ENCODE measurements at regions not wholly inside any gene's neighbourhood (a gene's known extent, or its start where the extent isn't known, plus 50 kb on each side); places are given as distances from the start of the nearest gene placed in this dataset.

DNA sequence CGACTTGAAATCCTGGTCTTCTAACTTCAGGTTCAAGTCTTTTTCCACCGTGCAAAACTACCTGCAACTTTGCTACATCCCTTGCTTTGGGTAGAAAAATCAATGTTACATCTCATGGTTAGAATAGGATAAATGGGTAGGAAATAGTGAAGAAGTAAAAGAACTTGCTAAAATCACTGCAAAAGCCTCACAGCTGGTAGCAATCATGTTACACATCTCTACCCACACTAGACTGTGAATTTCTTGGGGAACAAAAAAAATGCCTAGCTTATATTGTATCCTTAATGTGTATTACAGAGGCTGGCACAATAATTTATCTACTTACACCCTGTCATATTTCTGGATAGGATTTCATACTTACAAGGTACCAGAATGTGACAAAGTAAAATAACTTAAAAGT is 133.8 kb downstream of the FAM181B start:
- CTCF ChIA-PET, result no interaction called here
- Mint-ChIP-seq H3K4me3 (no peak overlapping the region), H3K9me3 (no peaks in the 10 kb centered on the region)

DNA sequence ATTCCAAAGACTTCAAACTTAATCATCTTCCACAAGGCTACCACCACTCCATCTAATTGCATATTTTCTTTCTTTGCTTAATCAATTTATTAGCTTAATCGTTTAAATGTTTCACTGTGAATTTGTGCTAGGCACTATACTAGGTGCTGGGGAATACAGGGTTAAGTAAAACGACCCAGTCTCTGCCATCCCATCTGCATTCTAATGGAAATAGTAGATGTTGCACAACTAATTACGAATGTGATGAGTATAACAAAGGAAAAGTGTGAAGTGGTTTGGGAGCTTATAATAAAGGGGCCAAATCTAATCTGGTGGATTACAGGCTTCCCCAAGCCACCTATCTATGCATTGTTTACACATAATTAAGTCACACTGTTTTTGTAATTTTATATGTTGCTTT is 147.1 kb downstream of the FAM181B start:
- intact Hi-C loops (cut with micrococcal nuclease), result no loop called here
- Mint-ChIP-seq H3K36me3 (ENCODE audit: low read depth) (no peaks in the 10 kb centered on the region), H3K4me3 (no peak overlapping the region), H3K27me3 (ENCODE audit: low read depth) (no peaks in the 10 kb centered on the region), H3K4me1 (ENCODE audit: low read depth) (no peaks in the 10 kb centered on the region), H3K9me3 (peaks cover 1% of the 10 kb centered on the region), H3K27ac (no peak overlapping the region)
- DNase-seq, result no peak
- CTCF ChIA-PET, result no interaction called here

More for the DNA sequence above, 133.8 kb downstream of the FAM181B start:
- Mint-ChIP-seq H3K4me1 (ENCODE audit: low read depth) (no peaks in the 10 kb centered on the region), H3K27me3 (ENCODE audit: low read depth) (peaks cover 3% of the 10 kb centered on the region), H3K36me3 (ENCODE audit: low read depth) (no peaks in the 10 kb centered on the region), H3K27ac (no peak overlapping the region)
- intact Hi-C loops (cut with micrococcal nuclease), result no loop called here
- no peak for DNase-seq

DNA sequence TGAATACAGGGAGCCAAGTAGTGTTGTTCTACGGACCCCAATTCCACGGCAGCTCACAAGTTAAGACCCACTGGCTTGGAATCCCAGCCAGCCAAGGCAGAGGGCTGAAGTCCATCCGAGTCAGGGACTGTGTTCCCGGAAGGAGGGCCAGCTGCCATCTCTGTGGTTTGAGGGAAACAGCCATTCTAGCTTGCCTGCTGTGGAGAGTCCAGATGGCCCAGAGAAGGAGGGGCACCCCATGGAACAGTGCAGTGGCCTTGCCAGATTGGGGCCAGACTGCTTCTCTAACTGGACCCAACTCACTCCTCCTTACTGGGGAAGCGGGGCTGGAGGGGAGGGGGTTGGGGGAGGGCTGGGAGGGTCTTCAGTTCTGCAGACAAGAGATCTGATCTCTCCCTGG is 156.4 kb downstream of the FAM181B start:
- no peaks in the 10 kb centered on the region for H3K9me3 Mint-ChIP-seq
- intact Hi-C loops (cut with micrococcal nuclease), result no loop called here
- H3K4me3 Mint-ChIP-seq, result no peak overlapping the region
- no peak overlapping the region for H3K27ac Mint-ChIP-seq
- no peaks in the 10 kb centered on the region for H3K36me3 Mint-ChIP-seq (ENCODE audit: low read depth)
- DNase-seq, result no peak
- CTCF ChIA-PET, result no interaction called here
- no peaks in the 10 kb centered on the region for H3K4me1 Mint-ChIP-seq (ENCODE audit: low read depth)
- H3K27me3 Mint-ChIP-seq (ENCODE audit: low read depth), result peaks cover 4% of the 10 kb centered on the region

DNA sequence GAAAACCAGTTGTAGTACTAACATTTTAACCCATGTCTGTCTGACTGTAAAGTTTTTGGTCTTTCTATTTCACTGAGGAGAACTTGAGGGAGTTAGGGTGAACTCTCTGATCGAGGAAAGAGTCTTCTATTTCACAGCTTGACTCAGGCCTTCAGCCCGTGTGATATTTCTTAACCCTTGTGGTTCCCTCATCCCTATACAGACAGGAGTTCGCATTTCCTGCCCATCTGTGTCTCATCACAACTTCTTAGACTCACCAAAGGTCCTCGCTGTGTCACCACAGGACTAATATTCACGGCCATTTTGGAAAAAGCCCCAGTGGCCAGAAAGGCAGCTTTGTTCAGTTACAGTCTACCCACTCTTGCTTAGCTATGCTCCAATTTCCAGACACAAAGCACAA is 172.8 kb downstream of the FAM181B start:
- intact Hi-C loops (cut with micrococcal nuclease), result no loop called here
- Mint-ChIP-seq H3K27me3 (ENCODE audit: low read depth) (no peaks in the 10 kb centered on the region), H3K27ac (no peak overlapping the region), H3K4me3 (no peak overlapping the region), H3K9me3 (no peaks in the 10 kb centered on the region), H3K4me1 (ENCODE audit: low read depth) (no peaks in the 10 kb centered on the region), H3K36me3 (ENCODE audit: low read depth) (no peaks in the 10 kb centered on the region)
- CTCF ChIA-PET, result no interaction called here
- DNase-seq, result no peak

DNA sequence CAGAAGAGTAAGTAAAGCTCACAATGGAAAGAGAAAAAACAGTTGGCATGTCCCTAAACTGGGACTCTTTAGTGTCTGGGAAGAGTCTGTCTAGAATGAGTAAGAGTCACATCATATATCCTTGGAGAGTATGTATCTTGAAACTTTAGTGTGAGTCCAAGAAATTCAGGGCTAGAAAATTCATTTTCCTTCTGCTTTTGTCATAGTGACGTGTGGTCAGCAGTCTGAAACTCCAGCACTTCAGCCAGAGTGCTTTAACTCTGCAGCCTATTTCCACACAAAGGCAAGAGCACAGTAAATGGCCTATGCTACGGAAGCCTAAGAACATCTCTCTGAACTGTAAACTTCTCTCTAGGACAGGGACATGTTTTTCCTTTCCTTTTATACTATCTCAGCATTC is 174.1 kb downstream of the FAM181B start:
- Mint-ChIP-seq H3K36me3 (ENCODE audit: low read depth) (no peaks in the 10 kb centered on the region), H3K9me3 (no peaks in the 10 kb centered on the region), H3K4me1 (ENCODE audit: low read depth) (no peaks in the 10 kb centered on the region), H3K27me3 (ENCODE audit: low read depth) (no peaks in the 10 kb centered on the region), H3K27ac (no peak overlapping the region), H3K4me3 (no peak overlapping the region)
- intact Hi-C loops (cut with micrococcal nuclease), result no loop called here
- no peak for DNase-seq
- CTCF ChIA-PET, result no interaction called here

DNA sequence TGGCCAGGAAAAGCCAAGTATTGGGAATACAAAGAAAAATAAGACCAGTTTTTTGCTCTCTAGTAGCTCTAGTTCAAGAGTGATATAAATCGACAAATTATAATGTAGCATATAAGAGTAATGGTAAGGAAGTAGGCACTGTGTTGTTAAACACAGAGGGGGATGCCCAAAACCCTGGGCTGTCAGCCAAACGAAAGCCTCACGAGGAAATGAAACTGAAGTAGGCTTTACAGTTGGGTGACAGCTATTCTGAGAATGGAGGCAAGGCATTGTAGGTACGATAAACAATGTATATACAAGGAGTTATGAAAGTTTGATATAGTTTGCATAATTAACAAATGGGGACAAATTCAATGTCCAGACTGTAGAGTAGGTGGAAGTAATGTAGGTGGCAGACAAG is 176.4 kb downstream of the FAM181B start:
- no peak overlapping the region for H3K27ac Mint-ChIP-seq
- CTCF ChIA-PET, result no interaction called here
- H3K27me3 Mint-ChIP-seq (ENCODE audit: low read depth), result no peaks in the 10 kb centered on the region
- H3K4me3 Mint-ChIP-seq, result no peak overlapping the region
- intact Hi-C loops (cut with micrococcal nuclease), result no loop called here
- peak; percentile 5 for DNase-seq
- no peaks in the 10 kb centered on the region for H3K36me3 Mint-ChIP-seq (ENCODE audit: low read depth)
- H3K9me3 Mint-ChIP-seq, result no peaks in the 10 kb centered on the region
- no peaks in the 10 kb centered on the region for H3K4me1 Mint-ChIP-seq (ENCODE audit: low read depth)

DNA sequence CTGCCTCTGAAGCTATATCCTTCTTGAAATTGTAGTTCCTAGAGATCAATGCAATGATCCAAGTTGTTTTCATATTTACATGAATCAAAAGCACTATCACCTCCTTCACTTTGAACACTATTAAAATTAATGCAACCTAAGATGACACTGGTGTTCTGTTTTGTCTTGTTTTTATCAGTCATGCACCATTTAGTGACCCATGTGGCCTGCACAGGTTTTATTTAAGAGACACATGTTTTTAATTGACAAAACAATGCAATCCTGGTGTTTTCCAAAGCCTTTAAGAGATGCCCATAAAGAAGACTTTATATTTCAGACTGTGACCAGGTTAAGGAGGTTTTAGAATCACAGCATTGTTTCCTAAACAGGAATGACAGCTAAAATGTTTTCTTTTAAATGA is 177.5 kb downstream of the FAM181B start:
- CTCF ChIA-PET, result no interaction called here
- Mint-ChIP-seq H3K36me3 (ENCODE audit: low read depth) (no peaks in the 10 kb centered on the region), H3K27me3 (ENCODE audit: low read depth) (no peaks in the 10 kb centered on the region), H3K27ac (no peak overlapping the region), H3K4me1 (ENCODE audit: low read depth) (no peaks in the 10 kb centered on the region), H3K4me3 (no peak overlapping the region), H3K9me3 (no peaks in the 10 kb centered on the region)
- intact Hi-C loops (cut with micrococcal nuclease), result no loop called here
- no peak for DNase-seq

DNA sequence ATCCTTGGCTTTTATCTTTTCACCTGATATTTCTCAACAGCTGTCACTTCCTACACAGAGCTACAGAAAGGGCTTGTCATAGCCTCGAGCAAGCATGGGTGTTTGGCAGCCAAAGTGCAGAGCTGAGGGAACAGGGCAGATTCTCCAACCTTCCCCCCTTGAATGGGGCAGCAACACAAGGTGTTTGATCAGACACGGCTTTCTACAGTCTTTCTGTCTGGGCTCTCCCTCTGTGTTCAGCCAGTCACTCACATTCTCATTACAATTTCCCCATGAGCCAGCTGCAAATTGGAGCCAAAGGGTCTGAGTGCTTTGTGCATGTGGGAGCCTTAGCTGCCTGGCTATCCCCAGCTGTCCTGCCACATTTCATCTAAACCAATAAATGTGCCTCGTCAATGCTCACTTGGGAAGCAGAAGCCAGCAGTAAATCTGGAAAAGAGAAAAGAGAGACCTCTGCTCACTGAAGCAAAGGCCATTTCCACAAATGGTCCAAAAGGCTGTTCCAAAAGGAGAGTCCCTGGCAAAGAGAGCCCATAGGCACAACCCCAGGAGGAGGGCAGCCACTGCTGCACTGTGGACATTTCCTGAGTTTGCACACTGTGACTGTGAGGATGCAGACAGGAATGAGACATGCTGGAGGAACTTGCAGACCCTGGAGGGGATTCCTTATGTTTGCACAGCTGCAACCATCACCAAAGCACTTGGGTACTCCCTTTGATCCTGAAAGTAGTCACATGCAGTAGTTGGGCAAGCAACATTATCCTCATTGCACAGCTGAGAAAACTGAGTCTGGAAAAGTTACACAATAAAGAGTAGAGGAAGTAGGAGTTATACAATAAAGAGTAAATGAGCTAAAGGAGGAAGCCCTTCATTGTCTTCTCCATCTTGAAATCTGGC is 186.8 kb downstream of the FAM181B start:
- H3K27ac Mint-ChIP-seq, result no peak overlapping the region
- no peak overlapping the region for H3K4me3 Mint-ChIP-seq
- CTCF ChIA-PET, result no interaction called here
- DNase-seq, result no peak
- H3K9me3 Mint-ChIP-seq, result no peaks in the 10 kb centered on the region
- H3K4me1 Mint-ChIP-seq (ENCODE audit: low read depth), result no peaks in the 10 kb centered on the region
- intact Hi-C loops (cut with micrococcal nuclease), result no loop called here
- H3K36me3 Mint-ChIP-seq (ENCODE audit: low read depth), result no peaks in the 10 kb centered on the region
- H3K27me3 Mint-ChIP-seq (ENCODE audit: low read depth), result no peaks in the 10 kb centered on the region

DNA sequence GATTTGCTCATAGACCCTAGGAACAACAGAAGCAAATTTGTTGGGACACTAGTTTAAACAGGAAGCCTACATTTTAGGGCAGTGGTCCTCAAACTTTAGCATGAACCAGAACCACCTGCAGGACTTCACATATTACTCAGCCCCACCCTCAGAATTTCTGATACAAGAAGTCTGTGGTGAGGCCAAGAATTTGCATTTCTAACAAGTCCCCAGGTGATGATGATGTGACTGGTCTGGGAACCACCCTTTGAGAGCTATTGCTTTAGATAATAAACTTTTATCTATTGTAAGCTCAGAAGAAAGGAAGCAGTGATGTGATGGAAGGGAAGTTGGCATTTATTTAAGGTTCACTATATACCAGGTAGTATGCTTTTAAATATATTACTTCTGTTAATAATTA is 194.0 kb downstream of the FAM181B start:
- CTCF ChIA-PET, result no interaction called here
- H3K9me3 Mint-ChIP-seq, result no peaks in the 10 kb centered on the region
- H3K27me3 Mint-ChIP-seq (ENCODE audit: low read depth), result no peaks in the 10 kb centered on the region
- DNase-seq, result no peak
- no peaks in the 10 kb centered on the region for H3K4me1 Mint-ChIP-seq (ENCODE audit: low read depth)
- no peak overlapping the region for H3K4me3 Mint-ChIP-seq
- H3K27ac Mint-ChIP-seq, result no peak overlapping the region
- intact Hi-C loops (cut with micrococcal nuclease), result no loop called here
- H3K36me3 Mint-ChIP-seq (ENCODE audit: low read depth), result no peaks in the 10 kb centered on the region

DNA sequence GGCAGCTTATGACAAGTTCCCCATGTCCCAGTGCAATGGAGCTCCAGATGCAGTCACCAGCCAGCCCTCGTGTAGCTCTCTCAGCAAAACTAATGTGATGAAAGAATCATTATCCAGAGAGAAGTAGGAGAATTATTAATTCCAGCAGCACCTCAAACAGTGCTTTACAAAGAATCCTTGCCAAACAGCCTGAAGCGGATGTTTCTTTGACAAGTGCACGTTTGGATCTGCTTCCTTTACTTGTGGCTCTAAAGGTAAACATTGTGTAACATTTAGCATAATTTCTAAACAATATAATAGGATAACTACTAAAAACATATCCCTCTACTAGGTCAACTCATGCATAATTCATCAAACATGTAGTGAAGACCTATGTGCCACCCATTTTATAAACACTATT is 197.0 kb downstream of the FAM181B start:
- Mint-ChIP-seq H3K4me3 (no peak overlapping the region), H3K27ac (no peak overlapping the region), H3K4me1 (ENCODE audit: low read depth) (no peaks in the 10 kb centered on the region), H3K36me3 (ENCODE audit: low read depth) (no peaks in the 10 kb centered on the region), H3K27me3 (ENCODE audit: low read depth) (no peaks in the 10 kb centered on the region), H3K9me3 (no peaks in the 10 kb centered on the region)
- DNase-seq, result no peak
- CTCF ChIA-PET, result no interaction called here
- intact Hi-C loops (cut with micrococcal nuclease), result no loop called here

DNA sequence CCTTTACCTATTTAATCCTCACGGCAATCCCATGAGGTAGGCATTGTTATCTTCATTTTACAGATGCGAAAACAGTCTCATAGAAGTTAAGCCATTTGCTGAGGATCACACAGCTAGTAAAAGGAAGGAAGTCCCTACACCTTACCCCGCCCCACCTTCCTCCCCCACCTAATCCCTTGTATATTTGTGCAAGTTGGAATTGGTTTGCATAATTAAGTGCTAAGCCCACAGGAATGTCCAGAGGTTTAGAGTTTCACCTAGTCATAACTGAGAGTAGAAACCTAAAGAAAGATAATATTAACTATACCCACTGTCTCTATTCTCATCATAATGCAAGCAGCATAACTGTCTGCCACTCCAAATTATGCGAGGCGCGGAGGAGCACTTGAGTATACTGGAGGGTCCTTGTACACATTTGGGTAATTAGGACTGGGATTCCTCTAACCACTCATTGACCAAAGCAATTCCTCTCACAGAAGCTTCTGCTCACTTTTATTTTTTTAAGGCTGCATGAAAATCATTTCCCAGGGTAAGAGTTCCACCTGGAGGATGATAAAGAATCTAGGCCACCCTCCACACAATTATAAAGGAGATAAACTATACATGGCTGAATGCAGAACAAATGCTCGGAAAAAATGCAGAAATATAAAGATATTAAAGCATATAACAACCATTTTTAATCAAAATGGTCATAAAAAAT is 199.9 kb downstream of the FAM181B start:
- intact Hi-C loops (cut with micrococcal nuclease), result no loop called here
- H3K36me3 Mint-ChIP-seq (ENCODE audit: low read depth), result no peaks in the 10 kb centered on the region
- no peak overlapping the region for H3K4me3 Mint-ChIP-seq

DNA sequence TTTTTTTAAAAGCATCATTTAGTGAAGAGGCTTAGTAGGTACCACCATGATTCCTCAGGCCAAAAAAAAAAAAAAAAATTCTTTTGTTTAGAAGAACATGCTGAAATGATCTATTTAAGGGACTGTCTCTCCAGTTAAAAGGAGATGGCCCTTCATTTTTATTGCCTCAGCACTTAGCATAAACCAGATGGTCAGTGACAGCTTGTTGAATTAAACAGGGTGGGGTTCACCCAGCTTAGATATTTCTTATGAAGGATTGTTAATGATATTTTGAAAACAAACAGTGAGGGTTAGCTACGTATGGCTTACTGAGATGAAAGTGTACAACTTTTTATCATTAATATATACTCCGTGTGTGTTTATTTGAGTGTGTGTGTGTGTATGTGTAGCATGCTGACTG is 203.7 kb downstream of the FAM181B start:
- CTCF ChIA-PET, result no interaction called here
- no peaks in the 10 kb centered on the region for H3K27me3 Mint-ChIP-seq (ENCODE audit: low read depth)
- no peak overlapping the region for H3K27ac Mint-ChIP-seq
- H3K4me1 Mint-ChIP-seq (ENCODE audit: low read depth), result no peaks in the 10 kb centered on the region
- peaks cover 3% of the 10 kb centered on the region for H3K9me3 Mint-ChIP-seq
- no peak overlapping the region for H3K4me3 Mint-ChIP-seq
- DNase-seq, result no peak
- intact Hi-C loops (cut with micrococcal nuclease), result no loop called here
- no peaks in the 10 kb centered on the region for H3K36me3 Mint-ChIP-seq (ENCODE audit: low read depth)

More for the DNA sequence above, 199.9 kb downstream of the FAM181B start:
- Mint-ChIP-seq H3K4me1 (ENCODE audit: low read depth) (no peaks in the 10 kb centered on the region), H3K27ac (no peak overlapping the region), H3K27me3 (ENCODE audit: low read depth) (no peaks in the 10 kb centered on the region), H3K9me3 (peaks cover 3% of the 10 kb centered on the region)
- CTCF ChIA-PET, result no interaction called here
- no peak for DNase-seq

DNA sequence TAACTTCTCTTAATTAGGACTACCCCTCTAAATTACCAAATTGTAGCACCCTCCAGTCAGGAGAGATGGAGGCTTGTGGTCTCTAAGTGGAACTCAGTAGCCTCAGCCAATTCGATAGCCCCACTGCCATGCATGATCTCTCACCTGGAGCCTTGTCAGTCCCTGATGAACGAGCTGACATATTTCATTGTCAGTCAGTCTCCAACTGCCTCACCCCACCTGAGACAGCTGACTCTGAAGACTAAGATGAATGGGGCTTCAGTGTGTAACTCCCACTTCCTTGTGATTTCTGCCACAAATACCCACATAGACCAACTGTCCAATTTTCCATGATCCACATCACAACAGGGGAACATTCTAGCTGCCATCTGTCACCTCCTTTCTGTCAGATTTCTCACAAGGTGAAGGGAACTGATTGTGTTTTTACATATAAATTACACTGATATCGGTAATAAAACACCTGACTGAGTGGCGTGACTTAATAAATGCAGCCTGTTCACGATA is 206.5 kb downstream of the FAM181B start:
- H3K27ac Mint-ChIP-seq, result no peak overlapping the region
- H3K27me3 Mint-ChIP-seq (ENCODE audit: low read depth), result no peaks in the 10 kb centered on the region
- no peak overlapping the region for H3K4me3 Mint-ChIP-seq
- H3K36me3 Mint-ChIP-seq (ENCODE audit: low read depth), result no peaks in the 10 kb centered on the region
- intact Hi-C loops (cut with micrococcal nuclease), result no loop called here
- CTCF ChIA-PET, result no interaction called here
- no peak for DNase-seq
- H3K4me1 Mint-ChIP-seq (ENCODE audit: low read depth), result no peaks in the 10 kb centered on the region
- peaks cover 3% of the 10 kb centered on the region for H3K9me3 Mint-ChIP-seq
